H9 (cell line): ENCODE measurements at regions not wholly inside any gene's neighbourhood (a gene's known extent, or its start where the extent isn't known, plus 50 kb on each side); places are given as distances from the start of the nearest gene placed in this dataset.

ENCODE experiments used
- DNase-seq: peaks from one replicate; pipeline ENCODE4 v3.0.0-alpha.2; 2017
- H2AFZ ChIP-seq: one replicate; pipeline ENCODE4 v1.6.1; 2013; ENCODE audit warnings: mild to moderate bottlenecking, low read length, control low read depth, moderate library complexity
- H2AK5ac ChIP-seq: 2 replicates; pipeline ENCODE4 v1.6.1; 2013; ENCODE audit warnings: low read length, control low read depth, mixed read lengths; ENCODE audit not compliant: insufficient read length
- H2BK120ac ChIP-seq: one replicate; pipeline ENCODE4 v1.6.1; 2013; ENCODE audit warnings: low read depth, mild to moderate bottlenecking, low read length, control low read depth, inconsistent platforms; ENCODE audit not compliant: poor library complexity, severe bottlenecking
- H2BK12ac ChIP-seq: 2 replicates; pipeline ENCODE4 v1.6.1; 2013; ENCODE audit warnings: low read length, control low read depth, mixed read lengths, low read depth; ENCODE audit not compliant: insufficient read length
- H2BK15ac ChIP-seq: 2 replicates; pipeline ENCODE4 v1.6.1; 2013; ENCODE audit warnings: low read depth, low read length, control low read depth
- H2BK20ac ChIP-seq: one replicate; pipeline ENCODE4 v1.6.1; 2013; ENCODE audit warnings: low read depth, mild to moderate bottlenecking, low read length, control low read depth, inconsistent platforms; ENCODE audit not compliant: poor library complexity, severe bottlenecking
- H2BK5ac ChIP-seq: 2 replicates; pipeline ENCODE4 v1.6.1; 2013; ENCODE audit warnings: low read length, control low read depth, mixed read lengths; ENCODE audit not compliant: insufficient read length
- H3K14ac ChIP-seq: 2 replicates; pipeline ENCODE4 v1.6.1; 2013; ENCODE audit warnings: low read length, control low read depth; ENCODE audit not compliant: insufficient read depth
- H3K18ac ChIP-seq: 2 replicates; pipeline ENCODE4 v1.6.1; 2013; ENCODE audit warnings: low read depth, mild to moderate bottlenecking, mixed read lengths, low read length, control low read depth; ENCODE audit not compliant: insufficient read length
- H3K23ac ChIP-seq: 2 replicates; pipeline ENCODE4 v1.6.1; 2013; ENCODE audit warnings: low read length, control low read depth, mixed read lengths, low read depth; ENCODE audit not compliant: insufficient read length
- H3K23me2 ChIP-seq: 2 replicates; pipeline ENCODE4 v1.6.1; 2013; ENCODE audit warnings: low read depth, mild to moderate bottlenecking, mixed read lengths, low read length, control low read depth; ENCODE audit not compliant: insufficient read length, poor library complexity, severe bottlenecking
- H3K27ac ChIP-seq: 2 replicates; pipeline ENCODE4 v1.5.1; 2013; ENCODE audit warnings: low read length, control low read depth, mixed read lengths, low read depth; ENCODE audit not compliant: insufficient read length
- H3K27me3 ChIP-seq: 2 replicates; pipeline ENCODE4 v1.6.1; 2013; ENCODE audit warnings: low read length, control low read depth, inconsistent platforms; ENCODE audit not compliant: insufficient read depth
- H3K4ac ChIP-seq: 2 replicates; pipeline ENCODE4 v1.6.1; 2013; ENCODE audit warnings: low read depth, mild to moderate bottlenecking, control low read depth, inconsistent platforms, low read length, moderate library complexity
- H3K4me1 ChIP-seq: 2 replicates; pipeline ENCODE4 v1.6.1; 2013; ENCODE audit warnings: low read length, control low read depth, inconsistent platforms; ENCODE audit not compliant: insufficient read depth
- H3K4me2 ChIP-seq: 2 replicates; pipeline ENCODE4 v1.6.1; 2013; ENCODE audit warnings: low read length, control low read depth, mixed read lengths; ENCODE audit not compliant: insufficient read length, insufficient read depth
- H3K56ac ChIP-seq: 2 replicates; pipeline ENCODE4 v1.6.1; 2013; ENCODE audit warnings: low read depth, mild to moderate bottlenecking, mixed read lengths, low read length, control low read depth; ENCODE audit not compliant: insufficient read length
- H3K79me1 ChIP-seq: 2 replicates; pipeline ENCODE4 v1.6.1; 2013; ENCODE audit warnings: low read depth, mild to moderate bottlenecking, moderate library complexity, low read length, control low read depth, inconsistent platforms; ENCODE audit not compliant: insufficient read depth, poor library complexity, severe bottlenecking
- H3K79me2 ChIP-seq: 2 replicates; pipeline ENCODE4 v1.6.1; 2013; ENCODE audit warnings: low read length, control low read depth, inconsistent platforms; ENCODE audit not compliant: insufficient read depth
- H3K9ac ChIP-seq: 2 replicates; pipeline ENCODE4 v1.6.1; 2013; ENCODE audit warnings: low read length, control low read depth, mixed read lengths; ENCODE audit not compliant: insufficient read length; ENCODE audit errors: extremely low read depth
- H3K9me3 ChIP-seq: one replicate; pipeline ENCODE4 v1.6.1; 2013; ENCODE audit warnings: low read depth, low read length, inconsistent platforms; ENCODE audit not compliant: control insufficient read depth
- H3T11ph ChIP-seq: one replicate; pipeline ENCODE4 v1.6.1; 2013; ENCODE audit warnings: mild to moderate bottlenecking, low read length, control low read depth, inconsistent platforms
- H4K20me1 ChIP-seq: one replicate; pipeline ENCODE4 v1.6.1; 2013; ENCODE audit not compliant: control insufficient read depth, insufficient read length, insufficient read depth
- H4K5ac ChIP-seq: 2 replicates; pipeline ENCODE4 v1.6.1; 2013; ENCODE audit warnings: low read depth, mild to moderate bottlenecking, mixed read lengths, low read length, control low read depth; ENCODE audit not compliant: insufficient read length
- H4K8ac ChIP-seq: replicated peaks from 2 replicates; pipeline ENCODE4 v1.6.1; 2013; ENCODE audit warnings: low read length, control low read depth, mixed read lengths, low read depth; ENCODE audit not compliant: insufficient read length
- H4K91ac ChIP-seq: 2 replicates; pipeline ENCODE4 v1.6.1; 2013; ENCODE audit warnings: low read depth, mild to moderate bottlenecking, moderate library complexity, mixed read lengths, low read length, control low read depth; ENCODE audit not compliant: insufficient read length
- H3K27ac Mint-ChIP-seq, 3 experiments: 2 replicates in 2 of 3; 3 replicates in 1 of 3; pipeline ENCODE4 v1.8.0; 2020 to 2021; ENCODE audit warnings: mixed read lengths in 3 of 3, mild to moderate bottlenecking in 1 of 3, moderate library complexity in 1 of 3
- H3K27me3 Mint-ChIP-seq: 2 replicates; pipeline ENCODE4 v1.8.0; 2021; ENCODE audit warnings: low read depth, mild to moderate bottlenecking, moderate library complexity, mixed read lengths
- H3K36me3 Mint-ChIP-seq, 3 experiments: 2 replicates in 2 of 3; 3 replicates in 1 of 3; pipeline ENCODE4 v1.8.0; 2020 to 2021; ENCODE audit warnings: low read depth in 3 of 3, mixed read lengths in 3 of 3; ENCODE audit not compliant: insufficient read depth in 1 of 3
- H3K4me1 Mint-ChIP-seq, 2 experiments: 2 replicates each; pipeline ENCODE4 v1.8.0; 2020; ENCODE audit warnings: mixed read lengths in 2 of 2
- H3K4me3 Mint-ChIP-seq, 2 experiments: 2 replicates in 1 of 2; 3 replicates in 1 of 2; pipeline ENCODE4 v1.8.0; 2020 to 2021; ENCODE audit warnings: mild to moderate bottlenecking in 2 of 2, mixed read lengths in 2 of 2, moderate library complexity in 1 of 2
- H3K9me3 Mint-ChIP-seq, 2 experiments: 2 replicates in 1 of 2; 3 replicates in 1 of 2; pipeline ENCODE4 v1.8.0; 2020; ENCODE audit warnings: mild to moderate bottlenecking in 2 of 2, mixed read lengths in 2 of 2, moderate library complexity in 1 of 2
- CTCF ChIP-seq: fragments of 200-600 bp; sonication (generic); conservative IDR thresholded peaks from 3 replicates; pipeline ENCODE4 v1.8.0; 2021; ENCODE audit warnings: antibody characterized with exemption, mild to moderate bottlenecking
- WGBS: extraction: QIAGEN DNeasy Blood & Tissue Kit; methylation state at CpG from one replicate; pipeline ENCODE4 v1.1.7; 2013; ENCODE audit warnings: missing lambda C conversion rate, low lambda C conversion rate, mixed read lengths; ENCODE audit not compliant: insufficient read length; ENCODE audit errors: extremely low coverage; 5-methylcytosine and 5-hydroxymethylcytosine counted together

DNA sequence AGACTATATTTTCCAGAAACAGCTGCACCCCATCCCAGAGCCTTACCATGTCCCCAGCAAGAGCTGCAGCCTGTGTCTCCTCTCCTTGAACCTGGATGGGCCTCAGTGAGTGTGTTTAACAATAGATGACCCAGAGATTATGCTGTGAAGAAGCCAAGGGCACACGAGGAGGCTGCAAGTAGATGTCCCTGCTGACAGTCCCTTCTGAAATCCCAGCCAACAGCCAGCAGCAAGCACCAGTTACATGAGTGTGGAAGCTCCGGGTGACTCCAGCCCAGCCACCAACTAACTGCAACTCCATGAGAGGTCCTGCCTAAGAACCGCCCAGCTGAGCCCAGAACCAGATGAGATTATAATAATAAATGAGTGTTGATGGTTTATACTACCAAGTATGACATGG lies 191.7 kb downstream of the BCL11B start:
- Histone ChIP-seq H3K14ac (no peak overlapping the region), H4K5ac (no peak overlapping the region), H4K8ac (no peak overlapping the region), H3K4me1 (no peaks in the 10 kb centered on the region; the same call in 1 of the 2 replicates), H3K56ac (no peak overlapping the region), H3K27ac (no peak overlapping the region), H2AFZ (no peak overlapping the region), H3K18ac (no peak overlapping the region), H3K4ac (no peak overlapping the region), H3K4me2 (no peak overlapping the region), H2BK120ac (no peak overlapping the region), H2BK5ac (no peak overlapping the region), H2BK15ac (no peak overlapping the region), H3K79me1 (no peaks in the 10 kb centered on the region), H3K23ac (no peak overlapping the region), H4K91ac (no peak overlapping the region), H3K9ac (no peak overlapping the region), H2AK5ac (no peak overlapping the region), H3T11ph (no peak overlapping the region), H3K23me2 (no peaks in the 10 kb centered on the region), H2BK20ac (no peak overlapping the region), H3K79me2 (no peaks in the 10 kb centered on the region), H4K20me1 (no peaks in the 10 kb centered on the region), H3K27me3 (no peaks in the 10 kb centered on the region), H2BK12ac (no peak overlapping the region), H3K9me3 (no peaks in the 10 kb centered on the region)
- peaks cover 0 to 18% of the 10 kb centered on the region in 2 experiments for H3K9me3 Mint-ChIP-seq
- H3K27ac Mint-ChIP-seq: no peak overlapping the region
- no peaks in the 10 kb centered on the region for H3K4me1 Mint-ChIP-seq
- peak; percentile 8 for DNase-seq
- H3K4me3 Mint-ChIP-seq: no peak overlapping the region
- no peaks in the 10 kb centered on the region for H3K27me3 Mint-ChIP-seq
- no CpG with 5 or more reads among the region's 3 CpGs for WGBS
- no peak for TF ChIP-seq CTCF
- no peaks in the 10 kb centered on the region for H3K36me3 Mint-ChIP-seq
